ENCODE measurements at regions not wholly inside any gene's neighbourhood (a gene's known extent, or its start where the extent isn't known, plus 50 kb on each side); places are given as distances from the start of the nearest gene placed in this dataset.

GRCh38 chr2:225122583-225123486 lies 80.6 kb upstream of the DOCK10 start:
- TF ChIP-seq CTCF (IDR thresholded peaks at IDR 0.05) = peak in 5 of 6 experiments; percentile 24 to 59 (median 36)
- no peak for TF ChIP-seq POLR2A (IDR thresholded peaks at IDR 0.05)

Measured in thyroid gland (tissue), 4 donors.